ACHN (cell line): ENCODE measurements at regions not wholly inside any gene's neighbourhood (a gene's known extent, or its start where the extent isn't known, plus 50 kb on each side); places are given as distances from the start of the nearest gene placed in this dataset.
"Not testable (repeated sequence)": the region's sequence is repeated elsewhere in the genome, so short reads cannot be mapped to it uniquely, and the experiment has no call there.

ENCODE experiments used
- DNase-seq: peaks from one replicate; pipeline ENCODE4 v3.0.0-alpha.2; 2015
- in situ Hi-C: cut with HindIII; loops from 2 replicates; pipeline ENCODE4 v1.10.0; 2017; ENCODE audit warnings: low sequenced_read_pairs, low pct_ligation_motif_present, low pct_unique_long_range_greater_than_20kb

DNA sequence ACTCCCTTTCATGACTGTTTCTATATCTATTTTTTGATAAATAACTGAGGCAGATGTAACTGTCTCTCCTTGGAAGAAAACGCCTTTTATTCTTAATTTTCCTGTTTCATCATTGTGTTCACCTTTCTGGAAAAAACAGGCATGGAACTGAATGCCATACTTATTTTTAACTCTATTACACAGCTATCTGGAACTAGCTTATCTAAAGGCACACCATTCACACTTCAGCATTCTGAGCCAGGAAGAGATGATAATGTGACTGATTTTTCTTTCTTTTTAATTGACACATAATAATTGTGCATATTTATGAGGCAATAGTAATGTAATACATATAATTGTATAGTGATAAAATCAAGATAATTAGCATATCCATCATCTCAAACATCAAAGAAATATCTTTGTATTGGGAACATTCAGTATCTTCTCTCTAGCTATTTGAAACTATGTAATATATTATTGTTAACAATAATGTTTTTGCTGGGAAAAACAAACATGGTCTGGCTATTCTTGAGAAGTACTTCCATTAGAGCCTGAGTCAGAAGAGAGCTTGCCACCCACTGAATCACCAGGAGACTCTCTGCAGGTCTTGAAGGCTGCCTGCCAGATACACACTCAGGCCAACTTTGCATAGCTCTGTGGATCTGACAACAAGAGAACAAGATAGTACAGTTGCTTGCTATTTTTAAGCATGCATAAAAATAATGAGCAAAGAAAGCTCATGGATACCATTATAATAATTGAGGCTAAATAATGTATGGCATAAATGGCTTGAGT is 501.0 kb upstream of the EDIL3 start:
- in situ Hi-C loops, result no loop called here
- no peak for DNase-seq

GRCh38 chr5:84881737-84882136 is 497.1 kb upstream of the EDIL3 start:
- DNase-seq, result no peak
- in situ Hi-C loops, result no loop called here

DNA sequence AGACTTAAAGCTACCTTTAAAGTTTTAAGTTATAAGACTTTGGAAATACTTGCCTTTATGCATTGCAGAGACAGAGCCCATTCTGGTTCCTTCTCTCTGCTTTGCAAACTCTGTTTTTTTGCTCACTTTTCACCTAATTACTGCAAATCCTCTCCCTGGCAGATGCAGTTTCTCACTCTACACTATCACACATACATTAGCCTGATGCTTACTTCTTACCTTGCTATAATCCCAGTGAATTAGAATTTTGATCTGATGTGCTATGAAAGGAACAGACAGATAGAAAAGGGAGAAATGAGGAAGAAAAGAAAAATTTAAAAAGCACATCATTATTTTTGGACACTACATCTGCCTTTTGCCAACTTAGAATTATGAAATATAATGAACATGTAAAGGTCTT is 489.5 kb upstream of the EDIL3 start:
- in situ Hi-C loops, result no loop called here
- no peak for DNase-seq

DNA sequence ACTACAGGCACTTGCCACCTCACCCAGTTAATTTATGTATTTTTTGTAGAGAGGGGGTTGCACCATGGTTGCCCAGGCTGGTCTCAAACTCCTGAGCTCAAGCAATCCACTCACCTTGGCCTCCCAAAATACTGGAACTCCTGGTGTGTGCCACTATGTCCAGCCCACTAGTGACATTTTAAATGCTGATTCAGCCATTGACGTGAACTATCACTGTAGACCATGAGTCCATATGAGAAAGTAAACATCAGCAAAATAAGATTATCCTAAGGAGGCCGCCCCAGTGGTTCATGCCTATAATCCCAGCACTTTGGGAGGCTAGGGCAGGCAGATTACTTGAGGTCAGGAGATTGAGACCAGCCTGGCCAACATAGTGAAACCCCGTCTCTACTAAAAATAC is 488.1 kb upstream of the EDIL3 start:
- in situ Hi-C loops, result no loop called here

GRCh38 chr5:84870369-84870768 is 485.7 kb upstream of the EDIL3 start:
- in situ Hi-C loops, result no loop called here
- DNase-seq, result no peak

More for the DNA sequence above, 488.1 kb upstream of the EDIL3 start:
- no peak for DNase-seq

- DNase-seq, result no peak
- in situ Hi-C loops, result no loop called here
Measured at GRCh38 chr5:84869675-84870074, 485.0 kb upstream of the EDIL3 start.

DNA sequence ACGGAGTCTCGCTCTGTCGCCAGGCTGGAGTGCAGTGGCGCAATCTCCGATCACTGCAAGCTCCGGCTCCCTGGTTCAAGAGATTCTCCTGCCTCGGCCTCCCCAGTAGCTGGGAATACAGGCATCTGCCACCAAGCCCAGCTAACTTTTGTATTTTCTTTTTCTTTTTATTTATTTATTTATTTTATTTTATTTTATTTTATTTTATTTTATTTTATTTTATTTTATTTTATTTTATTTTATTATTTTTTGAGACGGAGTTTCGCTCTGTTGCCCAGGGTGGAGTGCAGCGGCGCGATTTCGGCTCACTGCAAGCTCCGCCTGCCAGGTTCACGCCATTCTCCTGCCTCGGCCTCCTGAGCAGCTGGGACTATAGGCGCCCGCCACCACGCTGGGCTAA is 479.3 kb upstream of the EDIL3 start:
- in situ Hi-C loops, DNase-seq: not testable (repeated sequence)

GRCh38 chr5:84863020-84863419 is 478.3 kb upstream of the EDIL3 start:
- DNase-seq, result no peak
- in situ Hi-C loops, result no loop called here

- no peak for DNase-seq
- in situ Hi-C loops, result no loop called here
Measured at GRCh38 chr5:84862132-84862531, 477.5 kb upstream of the EDIL3 start.

GRCh38 chr5:84861306-84861705 is 476.6 kb upstream of the EDIL3 start:
- in situ Hi-C loops, result no loop called here
- DNase-seq, result no peak

- no peak for DNase-seq
- in situ Hi-C loops, result no loop called here
Measured at GRCh38 chr5:84859056-84859455, 474.4 kb upstream of the EDIL3 start.

- no peak for DNase-seq
- in situ Hi-C loops, result no loop called here
Measured at GRCh38 chr5:84831701-84832100, 447.0 kb upstream of the EDIL3 start.

GRCh38 chr5:84830265-84830664 is 445.6 kb upstream of the EDIL3 start:
- no peak for DNase-seq
- in situ Hi-C loops, result no loop called here

- DNase-seq, result no peak
- in situ Hi-C loops, result no loop called here
Measured at GRCh38 chr5:84825606-84826005, 440.9 kb upstream of the EDIL3 start.

DNA sequence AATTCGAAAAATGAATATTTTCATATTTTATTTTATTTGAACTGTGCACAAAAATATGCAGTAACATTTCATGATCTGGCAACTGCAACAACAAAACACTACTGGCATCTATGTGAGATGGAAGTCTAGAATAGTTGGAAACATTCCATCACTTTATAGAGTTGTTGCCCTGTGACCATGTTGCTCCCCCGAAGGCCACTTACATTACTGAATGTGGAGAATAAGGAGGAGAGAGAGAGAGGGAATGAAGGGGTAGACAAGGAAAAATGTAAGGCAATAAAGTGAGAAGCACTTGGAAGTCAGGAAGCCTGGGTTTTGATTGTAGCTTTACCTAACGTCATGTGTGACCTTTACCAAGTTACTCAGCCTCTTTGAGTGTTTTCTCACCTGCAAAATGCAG is 437.2 kb upstream of the EDIL3 start:
- in situ Hi-C loops, result no loop called here
- DNase-seq, result no peak

DNA sequence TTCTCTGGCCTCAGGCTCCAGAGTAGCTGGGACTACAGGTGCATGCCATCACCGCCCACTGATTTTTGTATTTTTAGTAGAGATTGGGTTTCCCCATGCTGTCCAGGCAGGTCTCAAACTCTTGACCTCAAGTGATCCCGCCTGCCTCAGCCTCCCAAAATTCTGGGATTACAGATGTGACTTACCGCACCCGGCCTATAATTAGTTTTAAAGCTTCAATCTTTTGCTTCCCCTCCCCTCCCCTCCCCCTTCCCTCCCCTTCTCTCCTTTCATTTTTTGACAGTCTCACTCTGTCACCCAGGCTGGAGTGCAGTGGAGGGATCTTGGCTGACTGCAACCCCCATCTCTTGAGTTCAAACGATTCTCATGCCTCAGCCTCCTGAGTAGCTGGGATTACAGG is 433.3 kb upstream of the EDIL3 start:
- DNase-seq, result no peak
- in situ Hi-C loops, result no loop called here

- in situ Hi-C loops, result no loop called here
- no peak for DNase-seq
Measured at GRCh38 chr5:84816746-84817547, 432.3 kb upstream of the EDIL3 start.

DNA sequence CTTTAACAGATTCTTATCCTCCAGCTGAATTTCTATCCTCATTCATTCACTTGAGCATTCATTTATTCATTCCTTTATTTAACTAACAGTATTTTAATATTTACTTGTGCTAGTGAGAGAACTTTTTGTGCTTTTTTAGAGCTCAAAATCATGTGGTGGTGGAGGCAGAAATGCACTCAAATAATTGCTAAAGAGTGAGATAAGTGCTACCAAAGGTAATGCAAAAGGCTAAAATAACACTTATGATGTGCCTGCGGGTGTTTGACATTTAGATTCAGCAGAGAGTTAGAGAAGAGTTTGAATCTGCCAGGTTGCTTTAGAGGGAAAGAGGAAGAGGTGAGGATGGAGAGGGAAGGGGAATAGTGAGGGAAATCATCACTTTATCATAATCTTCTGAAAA is 431.5 kb upstream of the EDIL3 start:
- no peak for DNase-seq
- in situ Hi-C loops, result no loop called here

DNA sequence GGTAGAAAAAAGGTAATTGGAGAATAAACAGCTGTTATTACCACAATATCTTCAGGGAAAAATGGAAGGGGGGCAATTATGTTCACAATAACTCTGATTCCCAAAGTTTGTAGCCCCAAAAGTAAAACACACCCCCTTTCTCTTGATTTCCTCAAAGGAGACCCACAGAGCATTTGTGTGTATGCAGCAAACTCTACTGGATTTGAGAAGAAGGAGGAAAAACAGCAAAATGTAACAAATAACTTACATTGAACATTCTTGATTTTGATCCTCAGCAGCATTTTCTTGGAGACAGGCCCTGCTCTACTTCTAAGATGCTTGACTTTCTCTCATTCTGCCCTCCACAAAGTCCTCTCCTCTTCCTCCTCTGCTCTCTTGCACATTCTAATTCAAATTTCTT is 420.8 kb upstream of the EDIL3 start:
- DNase-seq, result no peak
- in situ Hi-C loops, result no loop called here

GRCh38 chr5:84796399-84796798 is 411.7 kb upstream of the EDIL3 start:
- in situ Hi-C loops, result no loop called here

More at GRCh38 chr5:84796399-84796798, 411.7 kb upstream of the EDIL3 start:
- no peak for DNase-seq
